SKM-1 (cell line): ENCODE measurements at regions not wholly inside any gene's neighbourhood (a gene's known extent, or its start where the extent isn't known, plus 50 kb on each side); places are given as distances from the start of the nearest gene placed in this dataset.
"Not testable (repeated sequence)": the region's sequence is repeated elsewhere in the genome, so short reads cannot be mapped to it uniquely, and the experiment has no call there.

Source experiments
- DNase-seq: peaks from one replicate; lab custom pipeline; 2025; ENCODE audit not compliant: unreplicated experiment; lab: John Stamatoyannopoulos, UW

DNA sequence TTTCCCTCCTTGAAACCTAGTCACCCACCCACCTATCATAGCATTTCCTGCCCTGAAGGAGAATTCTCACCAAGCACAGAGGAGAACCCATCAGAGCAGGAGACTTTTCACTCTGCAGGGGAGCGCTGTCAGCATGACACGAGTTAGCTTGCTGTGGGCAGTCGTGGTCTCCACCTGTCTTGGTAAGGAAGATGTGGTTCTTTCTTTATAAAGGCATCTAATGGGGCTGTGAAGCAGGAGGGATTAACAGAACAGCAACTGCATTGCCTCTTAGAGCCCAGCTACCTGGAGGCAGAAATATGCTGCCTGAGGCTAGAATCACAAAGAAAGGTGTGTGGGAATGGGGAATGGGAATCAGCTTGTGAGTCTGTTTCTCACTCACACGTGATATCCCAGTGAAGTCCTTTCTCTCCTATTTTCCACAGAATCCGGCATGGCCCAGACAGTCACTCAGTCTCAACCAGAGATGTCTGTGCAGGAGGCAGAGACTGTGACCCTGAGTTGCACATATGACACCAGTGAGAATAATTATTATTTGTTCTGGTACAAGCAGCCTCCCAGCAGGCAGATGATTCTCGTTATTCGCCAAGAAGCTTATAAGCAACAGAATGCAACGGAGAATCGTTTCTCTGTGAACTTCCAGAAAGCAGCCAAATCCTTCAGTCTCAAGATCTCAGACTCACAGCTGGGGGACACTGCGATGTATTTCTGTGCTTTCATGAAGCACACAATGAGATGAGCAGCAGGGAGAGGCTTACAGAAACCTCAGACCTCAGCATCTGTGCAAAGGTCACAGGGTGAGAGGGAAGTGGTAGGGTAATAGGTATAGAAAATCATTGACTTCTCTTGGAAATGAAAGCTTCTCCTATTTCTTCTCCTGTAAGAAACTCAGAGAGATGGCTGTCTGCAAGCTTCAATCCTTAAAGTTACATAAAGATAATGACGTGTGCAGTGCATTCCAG, 316.9 kb downstream of the DAD1 start:
- no peak for DNase-seq

DNA sequence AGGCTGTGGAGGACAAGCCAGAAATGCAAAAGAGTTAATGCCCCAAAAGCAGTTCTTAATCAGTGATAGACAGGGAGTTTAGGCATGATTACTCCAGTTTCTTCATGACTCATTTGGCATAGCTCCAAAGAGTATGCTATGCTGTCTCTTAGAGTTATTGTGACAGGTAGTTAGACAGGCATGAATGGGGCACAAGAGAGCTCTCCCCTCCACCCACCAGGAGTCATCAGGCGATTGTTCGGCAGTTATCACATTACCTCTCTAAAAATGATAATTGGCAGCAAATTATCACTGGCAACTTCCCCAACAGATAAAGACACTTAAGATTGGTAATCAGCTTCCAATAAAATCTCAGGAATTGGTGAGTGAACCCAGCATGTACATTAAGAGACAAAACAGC, 320.1 kb downstream of the DAD1 start:
- no peak for DNase-seq

DNA sequence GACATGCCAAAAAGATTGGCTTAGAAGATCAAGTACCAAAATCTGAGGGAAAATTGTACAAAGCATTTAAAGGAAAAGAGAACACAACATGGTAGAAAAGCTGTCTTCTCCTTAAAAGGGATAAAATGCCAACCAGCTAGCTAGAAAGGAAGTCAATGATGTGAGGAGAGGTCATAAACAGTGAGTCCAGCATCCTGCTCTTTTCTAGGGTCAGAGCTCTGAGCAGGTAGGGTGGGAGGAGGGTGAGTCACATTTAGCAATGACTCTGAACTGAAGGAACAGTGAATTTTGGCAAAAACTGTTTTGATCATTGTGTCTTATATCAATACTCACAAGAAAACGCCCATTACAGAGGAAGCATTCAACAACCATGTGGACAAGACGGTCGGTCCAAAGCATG, 322.3 kb downstream of the DAD1 start:
- no peak for DNase-seq

DNA sequence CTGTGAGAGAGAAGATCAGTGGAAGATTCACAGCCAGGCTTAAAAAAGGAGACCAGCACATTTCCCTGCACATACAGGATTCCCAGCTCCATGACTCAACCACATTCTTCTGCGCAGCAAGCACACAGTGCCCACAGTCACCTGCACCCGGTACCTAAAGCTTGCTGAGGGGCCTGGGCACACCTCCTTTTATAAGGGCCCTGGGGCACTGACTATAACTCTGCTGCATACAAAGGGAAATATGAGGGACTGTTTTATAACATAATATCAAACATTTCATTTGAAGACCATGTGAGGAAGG, 322.9 kb downstream of the DAD1 start:
- no peak for DNase-seq

DNA sequence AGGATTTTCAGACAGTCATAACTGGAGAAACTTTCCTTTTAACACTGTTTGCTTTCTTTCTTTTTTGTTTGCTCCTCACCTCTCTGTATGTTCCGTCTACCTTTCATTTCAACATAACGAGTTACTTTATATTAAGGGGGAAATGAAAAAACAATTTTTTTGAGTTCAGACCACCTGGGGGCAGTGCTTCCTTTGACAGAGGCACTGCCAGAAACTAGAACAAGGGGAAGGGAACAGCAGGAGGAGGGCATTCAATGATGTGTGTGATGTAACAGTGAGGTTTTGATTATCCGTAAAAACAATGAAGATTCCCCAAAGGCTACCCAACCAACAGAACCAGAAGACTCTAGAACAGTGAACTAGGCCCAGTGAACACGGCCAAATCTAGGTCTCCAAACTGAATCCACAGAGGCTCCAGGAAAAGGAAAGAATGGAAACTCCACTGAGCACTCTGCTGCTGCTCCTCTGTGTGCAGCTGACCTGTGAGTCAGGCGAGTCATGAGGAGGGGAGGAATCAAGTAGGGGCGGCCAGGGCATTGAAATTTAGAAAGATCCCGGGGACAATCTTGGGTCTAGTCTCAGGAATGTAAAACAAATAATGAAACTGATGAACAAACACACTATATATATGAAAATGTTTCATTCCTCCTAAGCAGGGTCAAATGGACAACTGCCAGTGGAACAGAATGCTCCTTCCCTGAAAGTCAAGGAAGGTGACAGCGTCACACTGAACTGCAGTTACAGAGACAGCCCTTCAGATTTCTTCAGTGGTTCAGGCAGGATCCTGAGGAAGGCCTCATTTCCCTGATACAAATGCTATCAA, 323.5 kb downstream of the DAD1 start:
- no peak for DNase-seq

DNA sequence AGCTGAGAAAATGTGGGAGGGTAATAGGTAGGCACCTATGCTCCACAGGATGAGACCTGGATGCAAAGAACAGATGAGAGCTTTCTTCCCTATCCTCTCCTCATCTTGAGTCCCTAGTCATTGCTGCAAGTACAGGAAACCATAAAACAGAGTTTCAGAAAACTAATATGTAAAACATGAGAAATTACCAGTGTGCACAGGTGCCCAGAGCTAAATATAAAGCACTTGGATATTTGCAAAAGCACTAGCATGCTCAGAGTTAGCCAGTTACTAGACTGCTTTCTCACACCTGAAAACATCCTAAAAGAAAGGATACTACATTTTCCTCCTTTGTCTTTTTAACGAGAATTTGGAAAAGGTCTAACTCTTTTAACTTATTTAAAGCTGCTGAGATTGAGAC, 324.3 kb downstream of the DAD1 start:
- no peak for DNase-seq

DNA sequence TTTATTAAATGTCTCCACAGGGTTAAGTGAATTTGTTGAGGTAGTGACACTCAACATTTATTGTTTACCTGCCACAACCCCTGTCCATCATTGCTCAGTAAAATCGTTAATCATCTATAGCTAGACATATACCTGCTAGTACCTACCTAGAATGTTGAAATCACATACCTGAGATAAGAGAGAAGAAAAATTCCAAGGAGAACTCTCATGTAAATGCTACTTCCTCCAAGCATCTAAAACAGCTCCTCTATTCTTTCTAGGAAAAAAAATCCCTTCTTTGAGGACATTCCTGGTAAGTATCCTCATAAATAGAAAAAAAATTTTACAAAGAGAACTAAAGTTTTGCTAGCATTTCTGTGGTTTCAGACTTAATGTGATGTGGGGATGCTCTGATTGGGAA, 325.1 kb downstream of the DAD1 start:
- DNase-seq, result no peak

DNA sequence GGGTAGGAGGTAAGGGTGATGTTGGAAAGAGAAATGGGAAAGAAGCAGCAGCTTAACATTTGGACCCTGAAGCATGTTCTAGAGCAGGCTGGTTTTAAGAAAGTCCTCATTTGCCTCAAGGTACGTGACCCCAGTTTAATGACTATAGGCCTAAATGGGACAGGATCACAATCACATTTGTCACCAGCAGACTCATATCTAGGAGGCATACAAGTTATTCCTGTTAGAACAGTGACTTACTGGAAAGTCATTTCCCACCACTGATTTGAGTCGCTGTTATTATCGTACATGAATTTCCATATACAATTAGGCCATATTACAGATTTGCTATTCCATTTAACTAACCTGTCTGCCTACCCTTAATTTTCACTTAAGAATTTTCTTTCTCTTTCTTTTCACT, 326.1 kb downstream of the DAD1 start:
- no peak for DNase-seq

DNA sequence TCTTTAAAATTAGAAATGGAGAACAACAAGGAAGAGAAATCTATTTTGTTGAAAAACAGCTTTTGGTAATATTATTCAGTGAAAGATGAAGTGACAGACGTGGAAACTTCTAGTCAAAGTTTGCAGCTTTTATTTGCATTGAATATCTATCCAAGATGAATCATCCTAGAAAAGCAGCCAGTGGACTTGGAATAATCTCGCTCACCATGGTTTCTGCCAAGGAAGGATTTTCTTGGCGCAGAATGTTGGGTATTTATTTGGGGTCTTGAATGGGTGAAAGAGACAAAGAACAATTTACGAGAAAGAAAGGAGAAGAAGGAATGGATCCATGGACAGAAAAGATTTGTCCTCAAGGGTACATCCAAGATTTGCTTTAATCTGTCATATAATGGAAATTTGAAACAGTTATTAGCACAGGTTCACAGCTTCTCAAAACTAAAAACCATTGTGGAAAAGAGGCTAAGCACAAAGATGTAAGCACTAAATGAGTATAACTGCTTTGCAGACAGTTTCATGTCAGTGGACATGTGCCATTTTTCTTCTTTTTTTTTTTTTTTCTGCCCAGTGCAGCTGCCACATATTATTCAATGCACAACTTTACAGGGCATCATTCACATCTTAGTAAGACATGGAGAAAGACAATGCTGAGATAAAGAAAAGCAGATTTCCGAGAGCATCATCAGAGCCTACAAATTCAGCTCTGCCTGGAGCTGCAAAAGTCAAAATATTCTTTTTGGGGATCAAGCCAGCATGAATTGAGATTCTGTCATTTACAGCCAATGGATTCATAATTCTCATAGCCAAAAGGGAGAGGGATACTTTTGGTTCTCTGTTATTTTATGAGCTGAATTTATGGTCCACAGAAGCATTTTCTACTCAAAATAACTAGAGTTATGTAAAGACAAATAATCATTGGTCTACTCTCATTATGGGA, 333.7 kb downstream of the DAD1 start:
- DNase-seq, result no peak

DNA sequence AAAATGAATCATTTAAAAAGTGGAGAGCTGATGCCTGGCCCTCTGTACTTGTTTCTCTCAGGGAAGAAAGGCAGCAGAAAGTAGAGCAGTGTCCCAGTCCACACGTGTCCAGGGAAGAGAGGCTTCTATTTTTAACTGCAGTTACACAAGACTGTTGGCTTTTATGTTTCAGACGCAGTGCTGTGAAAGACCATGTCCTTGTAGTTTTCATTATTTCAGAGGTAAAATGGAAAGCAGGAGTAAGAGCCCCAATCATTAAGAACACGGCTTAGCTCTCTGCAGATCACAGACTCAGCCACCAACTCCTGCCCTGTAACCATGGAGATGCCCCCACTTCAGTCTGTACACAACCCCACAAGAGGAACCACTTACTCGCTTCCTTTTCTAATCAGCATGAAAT, 336.3 kb downstream of the DAD1 start:
- no peak for DNase-seq

DNA sequence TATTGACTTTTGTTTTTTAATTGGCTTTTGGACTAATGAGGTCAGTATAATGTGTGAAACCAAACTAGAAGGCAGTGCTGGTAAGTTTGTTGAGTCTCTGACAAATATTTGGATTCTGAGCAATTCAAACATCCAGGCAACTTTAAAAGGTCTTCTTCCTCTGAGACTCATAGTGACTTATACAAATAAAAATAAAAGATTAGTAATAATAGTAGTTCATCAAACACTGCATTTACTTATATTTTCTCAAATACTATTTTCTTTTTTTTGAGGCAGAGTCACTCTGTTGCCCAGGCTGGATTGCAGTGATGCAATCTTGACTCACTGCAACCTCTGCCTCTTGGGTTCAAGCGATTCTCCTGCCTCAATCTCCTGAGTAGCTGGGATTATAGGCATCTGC, 337.9 kb downstream of the DAD1 start:
- no peak for DNase-seq

DNA sequence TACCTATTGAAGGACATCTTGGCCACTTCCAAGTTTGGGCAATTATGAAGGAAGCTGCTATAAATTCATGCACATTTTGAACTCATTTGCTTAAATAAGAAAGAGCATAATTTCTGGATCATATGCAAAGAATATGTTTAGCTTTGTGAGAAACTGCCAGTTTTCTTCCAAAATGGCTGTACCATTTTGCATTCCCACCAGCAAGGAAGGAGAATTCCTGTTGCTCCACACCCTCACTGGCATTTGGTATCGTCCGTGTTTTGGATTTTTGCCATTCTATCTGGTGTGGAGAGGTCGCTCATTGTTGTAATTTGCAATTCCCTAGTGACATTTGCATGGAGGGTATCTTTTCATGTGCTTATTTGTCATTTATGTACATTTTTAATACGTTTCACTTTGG, 339.3 kb downstream of the DAD1 start:
- no peak for DNase-seq

DNA sequence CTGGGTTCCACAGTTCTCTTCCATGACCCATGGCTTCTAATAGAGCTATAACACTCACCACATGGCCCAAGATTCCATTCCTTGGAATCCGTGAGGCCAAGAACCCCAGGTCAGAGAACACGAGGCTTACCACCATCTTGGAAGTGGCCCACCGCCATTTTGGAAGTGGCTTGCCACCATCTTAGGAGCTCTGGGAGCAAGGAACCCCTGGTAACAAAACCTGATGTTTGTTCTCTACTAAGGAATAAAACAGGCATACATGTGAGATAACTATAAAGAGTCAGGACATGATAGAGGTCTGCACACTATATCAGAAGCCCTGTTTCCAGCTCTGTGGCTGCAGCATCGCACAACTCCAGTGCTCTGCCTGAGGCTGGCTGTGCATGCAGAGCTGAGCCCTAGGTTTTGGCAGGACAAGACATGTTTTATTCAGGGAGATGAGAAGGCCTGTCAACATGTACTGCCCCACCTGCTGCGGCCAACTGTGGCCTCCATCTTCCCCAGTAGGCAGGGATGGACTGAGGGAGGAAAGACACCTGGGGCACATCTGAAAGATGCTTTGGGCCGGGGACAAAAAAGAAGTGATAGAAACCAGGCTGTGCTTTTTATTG, 344.9 kb downstream of the DAD1 start:
- DNase-seq, result no peak

DNA sequence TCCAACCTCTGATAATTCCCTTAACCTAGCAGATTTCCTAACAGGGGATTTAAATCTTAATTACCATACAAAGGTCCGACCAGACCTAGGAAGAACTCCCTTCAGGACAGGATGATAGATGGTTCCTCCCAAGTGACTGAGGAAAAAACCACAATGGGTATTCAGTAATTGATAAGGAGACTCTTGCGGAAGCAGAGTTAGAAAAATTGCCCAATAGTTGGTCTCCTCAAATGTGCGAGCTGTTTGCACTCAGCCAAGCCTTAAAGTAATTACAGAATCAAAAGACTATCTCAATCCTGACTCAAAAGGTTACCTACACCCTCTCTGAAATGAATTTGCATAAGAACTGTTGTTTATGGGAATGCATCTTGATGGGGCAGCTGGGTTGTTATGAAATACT, 350.7 kb downstream of the DAD1 start:
- DNase-seq, result not testable (repeated sequence)

DNA sequence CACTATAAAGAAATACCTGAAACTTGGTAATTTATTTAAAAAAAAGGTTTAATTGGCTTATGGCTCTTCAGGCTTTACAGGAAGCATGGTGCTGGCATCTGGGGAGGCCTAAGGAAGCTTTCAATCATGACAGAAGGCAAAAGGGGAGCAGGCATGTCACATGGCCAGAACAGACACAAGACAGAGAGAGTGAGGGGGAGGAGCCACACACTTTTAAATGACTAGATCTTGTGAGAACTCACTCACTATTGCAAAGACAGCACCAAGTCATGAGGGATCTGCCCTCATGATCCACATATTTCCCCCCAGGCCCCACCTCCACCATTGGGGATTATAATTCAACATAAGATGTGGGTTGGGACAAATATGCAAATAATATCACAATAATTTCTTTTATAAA, 355.6 kb downstream of the DAD1 start:
- no peak for DNase-seq

DNA sequence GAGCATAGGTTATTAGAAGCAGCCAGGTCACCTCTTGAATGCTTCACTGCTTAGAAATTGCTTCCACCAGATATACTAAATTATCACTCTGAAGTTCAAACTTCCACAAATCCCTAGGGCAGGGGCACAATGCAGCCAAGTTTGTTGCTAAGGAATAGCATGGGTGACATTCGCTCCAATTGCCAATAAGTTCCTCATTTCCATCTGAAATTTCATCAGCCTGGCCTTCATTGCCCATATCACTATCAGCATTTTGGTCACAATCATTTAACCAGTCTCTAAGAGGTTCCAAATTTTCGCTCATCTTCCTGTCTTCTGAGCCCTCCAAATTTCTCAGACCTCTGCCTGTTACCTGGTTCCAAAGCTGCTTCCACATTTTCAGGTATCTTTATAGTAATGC, 356.1 kb downstream of the DAD1 start:
- DNase-seq, result no peak

DNA sequence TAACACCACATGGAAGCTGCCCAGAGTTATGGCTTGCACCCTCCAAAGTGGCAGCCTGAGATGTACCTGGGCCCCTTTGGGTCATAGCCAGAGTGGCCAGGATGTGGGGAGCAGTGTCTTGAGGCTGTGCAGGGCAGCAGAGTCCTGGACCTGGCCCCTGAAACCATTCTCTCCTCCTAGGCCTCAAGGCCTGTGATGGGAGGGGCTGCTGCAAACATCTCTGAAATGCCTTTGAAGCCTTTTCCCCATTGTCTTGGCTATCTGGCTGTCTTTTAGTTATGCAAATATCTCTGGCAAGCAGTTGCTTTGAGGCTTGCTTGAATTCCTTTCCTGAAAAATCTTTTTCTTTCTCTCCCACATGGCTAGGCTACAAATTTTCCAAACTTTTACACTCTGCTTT, 356.5 kb downstream of the DAD1 start:
- DNase-seq, result no peak

DNA sequence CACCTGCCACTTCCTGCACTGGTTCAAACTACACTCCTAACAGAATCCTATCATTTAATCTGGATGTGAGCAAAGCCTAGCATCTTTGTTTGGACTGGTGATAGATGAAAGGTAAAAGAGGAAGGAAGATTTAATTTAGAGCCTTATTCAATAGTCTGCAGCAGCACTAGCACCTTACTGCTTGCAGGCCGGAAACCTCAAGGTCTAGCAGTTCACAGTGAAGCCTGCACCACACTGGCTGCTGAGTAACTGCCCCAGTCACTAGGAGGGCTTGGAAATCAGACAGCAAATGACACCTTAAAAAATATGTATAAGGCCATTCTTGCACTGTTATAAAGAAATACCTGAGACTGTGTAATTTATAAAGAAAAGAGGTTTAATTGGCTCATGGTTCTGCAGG, 358.0 kb downstream of the DAD1 start:
- no peak for DNase-seq

DNA sequence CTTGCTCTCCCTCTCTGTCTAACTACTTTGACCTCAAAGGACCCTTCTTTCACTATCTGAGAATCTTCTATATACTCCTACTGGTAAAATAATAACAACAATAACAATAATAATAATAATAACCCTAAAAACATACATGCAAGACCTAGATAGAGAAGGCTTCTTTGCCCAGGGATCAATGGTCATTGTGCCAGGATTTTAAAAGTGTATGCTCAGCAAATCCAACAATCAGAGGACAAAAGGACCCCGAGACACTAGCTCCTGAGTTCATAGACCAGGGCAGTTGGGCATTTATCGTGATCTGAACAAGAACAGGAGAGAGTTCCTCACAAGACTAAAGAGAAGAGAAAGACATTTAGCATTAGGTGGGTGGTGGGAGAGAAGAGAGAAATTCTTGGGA, 358.5 kb downstream of the DAD1 start:
- no peak for DNase-seq

DNA sequence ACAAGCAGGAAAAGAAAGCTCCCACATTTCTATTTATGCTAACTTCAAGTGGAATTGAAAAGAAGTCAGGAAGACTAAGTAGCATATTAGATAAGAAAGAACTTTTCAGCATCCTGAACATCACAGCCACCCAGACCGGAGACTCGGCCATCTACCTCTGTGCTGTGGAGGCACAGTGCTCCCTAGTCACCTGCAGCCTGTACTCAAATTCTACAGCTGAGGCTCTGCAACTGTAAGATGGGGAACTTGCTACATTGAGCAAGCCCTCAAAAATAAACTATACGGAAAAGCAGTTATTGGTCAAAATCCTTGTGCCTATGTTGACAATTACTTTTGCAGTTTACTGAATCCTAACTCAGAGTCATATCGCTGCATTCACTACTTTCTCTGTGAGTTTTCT, 361.9 kb downstream of the DAD1 start:
- no peak for DNase-seq

DNA sequence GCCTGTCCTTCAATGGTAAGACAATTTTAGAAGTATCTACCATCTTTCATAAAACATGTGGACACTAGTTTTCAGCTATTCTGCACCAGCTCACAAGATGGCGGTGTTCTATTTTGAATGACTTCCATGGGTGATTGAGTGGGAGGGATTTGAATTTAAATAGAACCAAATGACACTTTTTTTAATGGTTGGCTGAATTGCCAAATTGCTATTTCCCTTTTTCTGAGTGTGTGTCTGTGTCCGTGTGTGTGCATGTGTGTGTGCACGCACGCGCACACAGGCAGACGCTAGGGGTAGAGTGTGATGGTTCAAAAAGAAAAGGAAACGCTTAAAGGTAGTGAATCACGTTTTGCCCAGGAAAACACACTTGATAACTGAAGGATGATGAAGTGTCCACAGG, 362.6 kb downstream of the DAD1 start:
- DNase-seq, result no peak
